NCI-H2081 treated with DMSO at 0.1 percent for 48 hours (cell line): ENCODE measurements at regions not wholly inside any gene's neighbourhood (a gene's known extent, or its start where the extent isn't known, plus 50 kb on each side); places are given as distances from the start of the nearest gene placed in this dataset.

ENCODE experiments used
- DNase-seq: peaks from one replicate; lab custom pipeline; 2025; lab: John Stamatoyannopoulos, UW

GRCh38 chr1:194167956-194168640 lies 981.7 kb upstream of the B3GALT2 start:
- DNase-seq = no peak

GRCh38 chr1:194164755-194165154 lies 978.3 kb upstream of the B3GALT2 start:
- no peak for DNase-seq

DNA sequence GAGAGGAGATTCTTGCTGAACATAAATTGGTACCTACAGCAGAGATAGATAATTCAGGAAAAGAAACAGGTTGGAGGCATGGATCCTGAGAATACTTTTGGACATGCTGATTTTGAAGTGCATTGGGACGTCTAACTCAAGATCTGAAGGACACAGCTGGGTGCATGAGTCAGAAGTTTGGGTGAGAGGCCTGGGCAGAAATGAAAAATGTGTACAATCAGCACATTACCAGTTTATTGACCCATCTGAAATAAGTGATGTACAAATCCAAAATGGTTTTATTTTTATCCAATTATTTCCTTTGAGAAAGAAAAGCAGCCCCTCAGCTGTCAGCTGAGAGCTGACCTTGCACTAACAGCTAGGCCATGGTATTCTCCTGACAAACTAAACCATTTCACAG lies 975.2 kb upstream of the B3GALT2 start:
- no peak for DNase-seq

GRCh38 chr1:194159941-194160340 lies 973.5 kb upstream of the B3GALT2 start:
- no peak for DNase-seq

GRCh38 chr1:194155962-194156361 lies 969.5 kb upstream of the B3GALT2 start:
- DNase-seq = no peak

GRCh38 chr1:194151056-194151455 lies 964.6 kb upstream of the B3GALT2 start:
- no peak for DNase-seq

- no peak for DNase-seq
Observed at GRCh38 chr1:194150242-194150641, 963.8 kb upstream of the B3GALT2 start.

- no peak for DNase-seq
Observed at GRCh38 chr1:194133152-194133551, 946.7 kb upstream of the B3GALT2 start.

GRCh38 chr1:194118086-194118485 lies 931.7 kb upstream of the B3GALT2 start:
- no peak for DNase-seq

GRCh38 chr1:194117582-194117981 lies 931.2 kb upstream of the B3GALT2 start:
- DNase-seq = no peak

DNA sequence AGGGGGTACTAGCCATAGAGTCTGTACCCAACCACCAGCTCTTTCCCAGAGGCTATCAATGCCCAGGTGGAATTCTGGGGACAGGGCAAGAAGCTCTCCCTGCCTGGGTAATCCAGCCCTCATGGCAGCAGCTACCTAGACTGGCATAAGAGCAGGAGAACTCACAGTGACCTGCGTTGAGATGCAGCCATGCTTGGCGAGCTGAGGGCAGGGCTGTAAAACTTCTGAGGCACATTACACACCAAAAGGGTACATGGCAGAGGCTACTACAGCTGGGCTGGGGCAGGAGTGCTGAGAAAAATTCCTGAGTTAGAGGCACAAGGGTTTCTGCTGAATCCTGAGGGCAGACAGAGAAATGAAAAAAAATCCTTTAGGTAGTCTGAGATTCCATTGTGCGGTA lies 927.9 kb upstream of the B3GALT2 start:
- no peak for DNase-seq

GRCh38 chr1:194105381-194105780 lies 919.0 kb upstream of the B3GALT2 start:
- DNase-seq = no peak

GRCh38 chr1:194104247-194104844 lies 917.9 kb upstream of the B3GALT2 start:
- no peak for DNase-seq

- DNase-seq = no peak
Observed at GRCh38 chr1:194103516-194104246, 917.3 kb upstream of the B3GALT2 start.

DNA sequence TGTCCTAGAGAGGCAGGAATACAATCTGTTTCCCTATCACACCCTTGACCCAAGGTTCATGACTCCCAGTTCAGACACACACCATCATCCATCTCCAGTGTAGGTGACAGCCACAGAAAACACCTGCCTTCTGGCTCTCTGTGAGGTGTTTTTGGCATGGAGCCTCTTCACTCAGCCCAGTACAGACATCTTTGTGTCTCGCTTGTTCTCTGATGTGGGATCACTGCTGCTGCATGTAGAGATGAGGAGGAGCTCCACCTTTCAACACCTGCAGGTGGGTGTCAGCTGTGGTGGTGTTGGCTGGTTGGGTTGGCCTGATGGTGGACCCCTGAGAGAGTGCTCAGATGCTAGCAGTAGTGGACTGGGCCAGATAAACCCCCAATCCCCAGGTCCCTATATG lies 916.7 kb upstream of the B3GALT2 start:
- DNase-seq = no peak

GRCh38 chr1:194102607-194103006 lies 916.2 kb upstream of the B3GALT2 start:
- no peak for DNase-seq

GRCh38 chr1:194084755-194085154 lies 898.3 kb upstream of the B3GALT2 start:
- DNase-seq = no peak

DNA sequence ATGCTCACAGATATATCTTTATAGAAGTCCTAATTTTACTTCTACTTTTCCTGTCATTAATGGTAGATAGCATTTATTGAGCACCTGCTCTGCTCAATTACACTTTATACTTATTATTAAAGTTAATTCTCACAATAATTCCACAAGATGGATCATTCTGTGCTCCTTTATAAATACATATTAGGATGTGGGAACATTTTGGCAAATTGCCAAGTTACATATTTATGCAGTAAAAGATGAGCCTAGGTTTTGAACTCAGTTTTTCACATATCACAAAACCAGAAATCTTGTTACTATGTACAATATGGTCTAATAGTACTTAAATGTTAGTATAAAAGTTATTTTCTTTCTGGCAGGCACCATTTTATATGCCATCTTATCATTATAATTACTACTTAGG lies 895.0 kb upstream of the B3GALT2 start:
- DNase-seq = no peak

GRCh38 chr1:194080826-194081225 lies 894.4 kb upstream of the B3GALT2 start:
- DNase-seq = no peak

DNA sequence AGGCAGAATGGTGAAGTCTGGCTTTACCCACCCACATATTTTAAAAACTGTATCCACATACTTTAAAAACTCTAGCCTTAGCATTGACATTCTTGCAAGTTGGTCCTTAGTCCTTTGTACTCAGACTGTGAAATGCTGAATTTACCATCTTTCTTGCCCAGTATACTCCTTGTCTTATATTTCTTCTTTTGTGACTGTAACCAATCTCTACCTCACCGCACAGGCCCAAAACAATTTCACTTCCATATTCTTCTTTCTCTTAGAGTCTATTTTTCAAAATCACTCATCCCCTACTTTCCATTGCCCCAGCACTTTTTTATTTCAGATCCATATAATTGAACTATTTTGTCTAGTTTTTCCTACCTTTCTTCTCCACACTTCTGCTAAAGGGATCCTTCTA lies 892.4 kb upstream of the B3GALT2 start:
- DNase-seq = no peak

DNA sequence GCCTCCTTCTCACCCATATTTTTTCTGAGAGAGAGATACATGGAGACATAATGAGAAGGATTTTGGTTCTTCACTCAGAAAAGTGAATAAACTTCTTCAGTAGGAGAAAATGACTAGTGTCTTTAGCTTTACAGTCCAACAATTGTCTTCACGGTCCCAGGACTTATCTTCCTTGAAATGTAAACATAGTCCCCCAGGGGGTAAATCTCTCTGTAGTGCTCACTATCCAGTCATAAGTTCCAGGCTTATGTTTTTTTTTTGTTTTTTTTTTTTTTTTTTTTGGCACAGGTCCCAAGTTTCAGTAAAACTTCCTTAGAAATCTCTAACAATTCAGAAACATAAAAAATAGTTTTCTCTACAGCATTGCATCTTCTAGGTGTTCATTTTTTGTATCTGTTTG lies 890.2 kb upstream of the B3GALT2 start:
- DNase-seq = no peak

- DNase-seq = no peak
Observed at GRCh38 chr1:194073833-194074232, 887.4 kb upstream of the B3GALT2 start.

DNA sequence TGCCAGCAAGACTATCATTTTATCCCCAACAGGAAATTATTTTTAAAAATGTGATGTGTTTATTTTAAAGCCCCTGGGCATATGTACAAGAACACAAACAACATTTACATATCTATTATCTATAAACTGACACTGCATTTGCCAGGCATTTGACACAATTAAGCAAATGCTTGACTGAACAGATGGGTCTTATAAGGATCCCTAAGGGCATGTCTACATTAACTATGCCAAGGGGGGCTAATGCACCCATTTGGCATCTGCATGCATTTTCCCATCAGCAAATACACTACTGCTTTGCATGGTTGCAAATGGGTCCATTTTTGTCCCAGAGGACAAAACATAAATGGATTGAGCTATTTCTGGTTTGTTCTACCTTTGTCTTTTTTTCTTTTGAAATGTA lies 884.8 kb upstream of the B3GALT2 start:
- DNase-seq = no peak
